ENCODE measurements at regions not wholly inside any gene's neighbourhood (a gene's known extent, or its start where the extent isn't known, plus 50 kb on each side); places are given as distances from the start of the nearest gene placed in this dataset.
"Not testable (repeated sequence)": the region's sequence is repeated elsewhere in the genome, so short reads cannot be mapped to it uniquely, and the experiment has no call there.

DNA sequence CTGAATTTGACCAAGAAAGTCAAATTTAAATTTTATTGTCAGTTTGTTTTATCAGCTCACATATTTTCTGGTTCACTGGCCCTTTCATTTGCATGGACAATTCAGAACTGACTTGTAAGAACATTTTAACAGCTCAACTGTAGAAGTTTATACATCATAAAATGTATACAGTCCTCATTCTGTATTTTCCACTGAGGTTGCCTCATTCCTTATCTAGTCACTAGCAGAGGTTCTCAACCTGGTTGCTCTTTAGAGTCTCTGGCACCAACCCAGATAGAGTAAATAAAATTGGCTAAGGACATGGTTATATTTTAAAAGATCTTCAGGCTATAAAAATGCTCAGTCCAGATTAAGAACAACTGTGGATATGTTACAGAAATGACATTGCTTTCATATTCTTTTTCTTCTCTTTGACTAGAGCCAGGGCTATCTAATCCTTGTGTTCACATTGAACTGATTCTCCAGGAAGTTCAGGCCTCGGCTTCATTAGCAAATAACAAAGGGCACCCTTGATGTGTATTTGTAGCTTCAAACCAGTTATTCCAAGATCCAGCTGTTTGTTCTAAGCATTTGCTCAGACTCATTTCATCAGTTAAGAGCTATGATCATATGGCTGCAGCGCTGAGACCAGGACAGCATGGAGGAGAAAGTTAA lies 782.5 kb downstream of the ETS1 start:
- peak; percentile 83 for DNase-seq

DNA sequence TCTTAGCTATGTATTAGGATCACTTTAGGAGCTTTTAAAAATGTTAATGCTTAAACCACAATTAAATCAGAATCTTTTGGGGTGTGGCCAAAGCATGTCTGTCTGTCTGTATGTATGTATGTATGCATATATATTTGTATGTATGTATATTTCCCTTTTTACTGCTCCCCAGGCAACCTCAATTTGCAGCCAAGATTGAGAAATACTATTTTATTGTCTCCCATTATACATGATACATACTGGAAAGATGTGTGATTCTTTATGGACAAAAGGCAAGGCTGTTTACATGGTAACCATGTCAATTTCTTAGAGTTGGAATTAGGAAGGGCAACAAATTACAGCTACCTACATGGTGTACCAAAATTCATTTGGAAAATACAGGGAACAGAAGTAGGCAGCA lies 783.6 kb downstream of the ETS1 start:
- no peak for DNase-seq

DNA sequence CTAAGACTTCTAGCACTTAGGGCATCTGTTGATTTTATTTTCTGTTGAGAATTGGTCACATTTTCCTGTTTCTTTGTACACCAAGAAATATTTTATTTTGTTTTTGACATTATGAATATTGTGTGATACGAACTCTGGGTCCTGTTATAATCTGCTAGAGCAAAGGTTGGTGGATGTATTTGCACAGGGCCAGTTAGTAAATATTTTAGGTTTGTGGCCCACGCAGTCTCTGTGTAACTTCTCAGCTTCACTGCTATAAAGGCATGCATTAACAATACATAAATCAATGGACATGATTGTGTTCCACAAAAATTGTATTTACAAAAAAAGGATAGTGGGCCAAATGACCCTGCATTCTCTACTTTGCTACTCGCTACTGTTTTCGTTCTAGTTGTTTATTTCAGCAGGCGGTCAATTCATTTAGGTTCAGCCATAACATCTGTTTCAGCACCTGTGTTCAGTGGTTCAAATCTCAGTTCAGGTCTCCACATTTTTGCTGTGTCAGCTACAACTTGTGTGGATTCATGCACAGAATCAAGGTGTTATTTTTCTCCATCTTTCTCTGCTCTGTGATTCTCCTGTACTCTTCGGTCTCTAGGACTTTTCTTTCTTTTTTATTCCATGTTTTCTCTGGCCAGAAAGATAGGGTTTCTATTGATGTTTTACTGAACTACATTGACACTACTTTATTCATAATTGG lies 786.2 kb downstream of the ETS1 start:
- DNase-seq: no peak

DNA sequence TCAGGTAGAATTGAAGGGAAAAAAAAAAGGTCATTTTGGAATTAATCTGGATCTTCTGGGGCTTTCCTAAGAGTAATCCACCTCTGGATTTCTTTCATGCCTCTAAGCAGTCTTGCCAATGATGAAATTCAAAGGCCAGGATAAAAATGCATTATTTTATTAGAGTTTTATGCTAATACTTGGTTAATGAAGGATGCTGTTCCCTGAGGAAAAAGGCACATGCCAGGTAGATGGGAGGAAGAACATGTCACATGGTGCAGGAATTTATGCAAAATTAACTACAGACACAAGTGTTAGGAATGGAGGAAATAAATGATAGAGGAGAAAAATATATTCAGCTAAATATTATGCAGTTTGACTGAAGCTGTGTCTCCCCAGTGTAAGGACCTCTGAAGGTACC lies 792.0 kb downstream of the ETS1 start:
- DNase-seq: no peak

DNA sequence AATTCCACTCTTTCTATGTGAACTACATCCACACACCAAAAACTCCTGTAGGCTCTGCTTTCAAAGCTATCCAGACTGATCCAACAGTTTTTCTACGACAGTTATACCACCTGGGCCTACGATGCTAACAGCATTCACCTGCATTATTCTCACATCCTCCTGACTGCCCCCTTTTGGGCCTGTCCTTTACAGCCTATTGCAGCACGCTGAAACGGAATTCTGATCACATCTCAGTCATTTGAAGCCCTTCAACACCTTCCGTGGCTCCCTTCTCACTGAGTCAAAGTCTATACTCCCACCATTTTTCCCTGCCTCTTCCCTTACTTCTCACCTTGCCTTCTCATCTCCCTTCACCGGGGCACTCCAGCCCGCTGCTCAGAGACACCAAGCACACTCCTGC lies 791.3 kb upstream of the KIRREL3 start:
- DNase-seq: no peak

DNA sequence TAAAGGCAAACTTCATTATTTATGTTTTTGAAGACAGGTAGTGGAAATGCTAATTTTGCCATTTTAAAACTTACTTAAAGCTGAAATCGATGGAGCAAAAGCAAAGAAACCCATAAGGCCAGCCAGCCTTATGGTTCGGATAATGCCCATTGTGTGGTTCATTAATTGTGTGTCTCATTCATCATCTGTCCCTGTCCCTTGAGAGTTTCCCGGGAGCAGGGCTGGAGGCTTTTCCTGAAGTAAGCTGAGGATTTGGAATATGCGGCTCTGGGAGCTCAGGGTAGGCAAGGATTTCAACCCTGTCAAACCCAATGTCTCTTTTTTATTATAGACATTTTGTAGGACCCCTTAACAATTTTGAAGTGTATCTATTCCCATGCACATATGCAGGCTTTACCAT lies 790.0 kb upstream of the KIRREL3 start:
- DNase-seq: no peak

DNA sequence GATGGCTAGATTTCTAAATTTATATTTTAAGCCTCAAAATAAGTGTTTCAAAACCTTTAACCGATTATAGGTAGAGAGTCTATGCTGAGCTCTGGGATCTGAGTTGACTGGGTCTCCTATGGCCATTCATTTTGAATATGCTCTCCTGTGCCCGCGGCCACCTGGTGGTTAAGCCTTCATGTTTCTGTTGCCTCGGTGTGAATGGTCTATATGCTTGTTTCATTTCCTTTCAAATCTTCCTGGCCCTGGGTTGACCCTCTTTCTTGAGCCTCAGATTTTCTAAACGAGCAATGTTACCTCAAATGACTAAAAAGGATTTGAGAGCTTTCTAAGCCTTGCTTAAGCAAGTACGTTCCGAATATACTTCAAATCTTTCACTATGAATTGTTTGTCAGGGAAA lies 789.4 kb upstream of the KIRREL3 start:
- peak; percentile 81 for DNase-seq

DNA sequence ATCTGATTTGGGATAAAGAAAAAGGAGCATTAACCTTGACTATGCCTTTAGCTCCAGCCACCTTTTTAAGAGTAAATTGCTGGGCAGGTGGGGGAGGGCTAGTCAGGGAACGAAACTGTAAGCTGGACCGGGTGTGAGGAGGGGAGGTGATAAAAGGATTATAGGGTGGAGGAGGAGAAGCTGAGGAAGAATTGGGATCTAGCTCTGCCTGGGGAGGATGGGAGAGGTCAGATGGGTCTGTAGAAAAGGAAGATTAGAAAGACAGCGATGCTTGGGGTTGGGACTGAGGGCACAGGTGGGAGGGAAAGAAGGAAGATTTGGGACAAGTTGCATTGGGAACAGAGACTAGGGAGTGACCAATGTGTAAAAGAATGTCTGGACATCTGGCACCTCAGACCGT lies 772.4 kb upstream of the KIRREL3 start:
- DNase-seq: not testable (repeated sequence)

DNA sequence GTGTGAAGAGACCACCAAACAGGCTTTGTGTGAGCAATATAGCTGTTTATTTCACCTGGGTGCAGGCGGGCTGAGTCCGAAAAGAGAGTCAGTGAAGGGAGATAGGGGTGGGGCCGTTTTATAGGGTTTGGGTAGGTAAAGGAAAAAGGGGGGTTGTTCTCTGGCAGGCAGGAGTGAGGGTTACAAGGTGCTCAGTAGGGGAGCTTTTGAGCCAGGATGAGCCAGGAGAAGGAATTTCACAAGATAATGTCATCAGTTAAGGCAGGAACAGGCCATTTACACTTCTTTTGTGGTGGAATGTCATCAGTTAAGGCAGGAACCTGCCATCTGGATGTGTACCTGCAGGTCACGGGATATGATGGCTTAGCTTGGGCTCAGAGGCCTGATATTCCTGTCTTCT lies 768.4 kb upstream of the KIRREL3 start:
- not testable (repeated sequence) for DNase-seq

DNA sequence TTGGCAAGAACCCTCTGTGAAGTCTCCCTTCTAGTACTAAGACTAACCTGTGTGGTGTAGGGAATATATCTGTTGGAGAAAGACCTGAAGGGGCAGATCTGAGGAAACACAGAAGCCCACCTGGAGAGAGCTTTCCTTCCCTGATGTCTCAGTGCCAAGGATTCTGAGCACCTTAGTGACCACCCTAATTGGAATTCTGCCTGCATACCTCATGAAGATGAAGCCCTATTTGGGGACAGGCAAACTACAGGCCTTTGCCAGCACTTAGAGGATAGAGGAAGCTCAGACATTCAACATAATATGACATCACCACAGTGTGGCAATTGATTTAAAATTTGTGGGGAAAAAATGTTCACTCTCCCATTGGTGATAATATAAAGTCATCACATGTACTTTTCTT lies 766.2 kb upstream of the KIRREL3 start:
- no peak for DNase-seq

DNA sequence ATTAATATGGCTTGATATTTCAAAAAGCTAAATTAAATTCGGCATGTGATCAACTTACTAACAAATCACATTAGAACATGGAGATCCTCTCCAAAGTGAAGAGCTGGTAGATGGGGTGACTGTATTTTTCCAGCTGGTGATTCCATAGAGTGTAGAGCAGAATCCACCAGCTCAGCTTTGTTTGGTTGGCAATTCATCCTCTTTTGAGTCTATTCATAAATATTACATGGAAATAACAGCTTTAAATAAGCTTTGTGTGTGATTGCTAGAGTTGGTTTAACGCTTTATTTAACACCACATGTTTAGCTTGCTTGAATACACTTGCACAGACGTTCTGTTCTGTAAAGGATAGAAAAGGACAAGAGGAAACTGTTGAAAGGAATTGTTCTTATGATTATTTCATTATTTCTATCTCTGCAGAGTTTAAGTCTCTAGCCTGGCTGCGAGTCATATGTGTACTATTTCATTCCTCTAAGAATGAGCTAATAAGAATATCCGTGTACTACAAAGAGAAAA lies 738.3 kb upstream of the KIRREL3 start:
- no peak for DNase-seq

DNA sequence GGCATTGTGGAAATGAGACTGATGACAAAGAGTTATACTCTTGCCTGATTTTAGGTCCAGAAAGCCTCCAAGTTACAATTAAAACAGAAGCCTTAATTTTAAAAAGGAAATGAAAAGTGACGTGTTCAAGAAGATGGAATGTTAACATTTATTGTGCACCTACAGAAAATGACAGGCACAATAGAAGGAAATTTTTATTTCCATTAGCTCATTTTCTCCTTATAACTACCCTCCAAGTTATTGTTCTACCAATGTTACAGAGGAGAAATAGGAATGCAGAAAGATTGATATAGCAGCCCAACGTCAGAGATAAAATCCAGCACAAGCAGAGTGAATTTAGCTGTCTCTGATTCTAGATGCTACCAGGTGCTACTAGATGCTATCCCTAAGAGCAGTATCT lies 736.9 kb upstream of the KIRREL3 start:
- DNase-seq: no peak

DNA sequence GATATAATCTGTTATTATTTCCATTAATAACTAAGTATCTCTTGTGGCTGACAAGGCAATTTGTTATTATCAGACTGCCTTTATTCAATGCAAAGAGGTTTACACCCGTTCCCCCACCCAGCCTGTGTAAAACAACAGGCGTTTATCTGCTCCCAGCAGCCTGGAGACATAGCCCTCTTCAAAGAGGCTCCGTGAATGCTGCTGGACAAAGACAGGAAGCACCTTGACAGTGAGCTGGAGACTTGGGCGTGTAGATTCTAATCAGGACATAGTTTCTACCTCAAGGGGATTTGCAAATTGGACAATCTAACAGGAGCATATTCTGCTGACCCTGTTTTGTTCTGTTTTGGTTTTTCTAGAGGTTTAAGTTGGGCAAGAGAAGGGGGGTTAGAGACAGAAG lies 733.0 kb upstream of the KIRREL3 start:
- DNase-seq: no peak

DNA sequence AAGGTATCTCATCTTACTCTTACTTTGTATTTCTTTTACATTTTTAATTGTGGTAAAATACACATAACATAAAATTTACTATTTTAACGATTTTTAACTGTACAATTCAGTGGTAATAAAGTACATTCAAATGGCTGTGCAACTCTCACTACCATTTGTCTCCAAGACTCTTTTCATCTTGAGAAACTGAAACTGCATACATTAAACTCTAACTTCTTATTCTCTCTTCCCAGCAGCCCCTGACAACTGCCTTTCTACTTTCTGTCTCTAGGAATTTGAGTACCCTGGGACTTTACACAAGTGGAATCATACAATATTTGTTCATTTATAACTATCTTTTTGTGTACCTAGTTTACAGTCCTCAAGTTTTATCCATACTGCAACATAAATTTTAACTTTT lies 725.8 kb upstream of the KIRREL3 start:
- DNase-seq: no peak

DNA sequence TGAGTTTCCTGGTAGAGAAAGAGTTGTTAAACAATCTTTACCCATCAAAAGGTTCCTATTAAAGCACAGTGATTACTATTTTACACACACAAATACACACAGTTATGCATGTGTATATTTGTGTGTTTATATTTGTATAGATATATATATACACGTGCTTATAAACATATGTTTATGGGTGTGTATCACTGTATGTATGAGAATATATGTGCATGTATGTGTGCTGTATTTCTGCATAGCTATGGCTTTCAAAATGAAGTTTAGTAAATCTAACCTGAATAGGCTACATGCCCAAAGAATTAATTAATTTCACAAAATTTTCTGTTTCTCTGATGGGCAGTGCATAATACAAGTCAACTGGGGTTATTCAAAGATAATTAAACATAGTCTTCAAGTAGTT lies 723.1 kb upstream of the KIRREL3 start:
- no peak for DNase-seq

DNA sequence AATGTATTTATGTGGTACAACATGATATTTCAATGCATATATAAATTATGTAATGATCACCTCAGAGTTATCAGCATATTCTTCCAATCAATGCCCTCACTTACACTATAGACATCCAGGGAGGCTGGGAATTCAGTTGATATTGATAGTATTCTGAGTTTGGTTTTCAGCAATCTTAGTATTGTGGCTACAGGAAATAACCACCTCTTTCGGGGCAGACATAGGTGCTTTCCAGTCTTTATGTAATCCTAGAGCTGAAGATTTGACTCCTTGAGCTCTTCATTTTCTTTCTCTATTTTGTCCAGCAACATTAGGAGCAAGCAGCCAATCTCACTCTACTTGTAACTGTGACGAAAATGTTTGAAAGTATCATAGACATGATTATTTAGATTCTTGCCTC lies 712.7 kb upstream of the KIRREL3 start:
- no peak for DNase-seq

DNA sequence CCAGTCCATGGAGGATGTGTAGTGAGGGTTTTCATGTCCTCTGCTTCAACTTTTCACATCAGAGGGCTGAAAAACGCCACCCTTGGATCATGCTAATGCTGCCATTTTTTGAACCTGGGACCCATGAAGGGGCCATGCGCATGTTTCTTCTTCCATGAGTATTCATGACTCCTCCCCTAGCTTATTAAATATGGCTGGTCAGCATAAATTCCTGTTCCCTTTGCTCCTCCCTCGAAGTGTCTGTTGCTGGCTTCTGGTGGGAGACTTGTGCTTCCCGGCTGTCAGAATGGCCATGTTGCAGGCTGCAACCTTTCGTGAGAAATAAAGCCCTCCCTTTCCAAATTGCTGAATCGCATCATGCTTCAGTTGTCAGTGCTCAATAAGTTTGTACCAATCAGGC lies 711.2 kb upstream of the KIRREL3 start:
- DNase-seq: no peak

DNA sequence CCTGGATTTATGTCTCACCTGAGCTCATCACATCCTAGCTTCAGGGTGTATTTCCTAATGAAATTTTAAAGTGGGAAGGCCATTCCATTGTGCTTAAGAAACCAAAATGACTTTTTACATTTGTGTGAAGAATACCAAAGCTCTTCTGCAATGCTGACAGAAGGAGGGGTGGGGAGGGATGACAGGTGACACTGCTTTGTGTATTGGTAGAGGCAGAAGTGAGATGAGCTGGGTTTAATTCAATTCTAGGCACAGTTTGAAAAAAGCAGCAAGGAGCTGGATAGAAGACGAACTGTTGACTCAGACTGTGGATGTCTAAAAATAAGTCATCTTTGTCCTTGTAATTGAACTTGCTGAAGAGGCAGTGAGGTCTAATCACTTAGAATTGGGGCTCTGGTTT lies 710.3 kb upstream of the KIRREL3 start:
- no peak for DNase-seq

DNA sequence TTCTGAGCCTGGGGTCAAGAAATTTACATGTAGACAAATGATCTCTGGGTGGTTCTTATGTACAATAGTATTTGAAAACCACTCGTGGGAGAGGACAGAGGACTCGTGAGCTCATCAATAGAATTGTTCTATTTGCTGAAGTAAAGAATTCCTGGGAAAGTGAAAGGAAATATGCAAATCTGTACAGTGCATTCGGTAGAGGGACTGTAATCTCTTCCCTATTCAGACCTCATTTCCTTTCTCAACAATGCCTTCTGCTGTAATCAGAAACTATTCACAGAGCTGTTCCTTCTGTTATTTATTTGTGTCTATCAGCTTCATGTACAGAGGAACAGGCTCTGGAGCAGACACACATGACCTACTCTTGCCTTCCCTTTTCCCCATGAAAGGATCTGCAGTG lies 709.4 kb upstream of the KIRREL3 start:
- DNase-seq: peak; percentile 8

DNA sequence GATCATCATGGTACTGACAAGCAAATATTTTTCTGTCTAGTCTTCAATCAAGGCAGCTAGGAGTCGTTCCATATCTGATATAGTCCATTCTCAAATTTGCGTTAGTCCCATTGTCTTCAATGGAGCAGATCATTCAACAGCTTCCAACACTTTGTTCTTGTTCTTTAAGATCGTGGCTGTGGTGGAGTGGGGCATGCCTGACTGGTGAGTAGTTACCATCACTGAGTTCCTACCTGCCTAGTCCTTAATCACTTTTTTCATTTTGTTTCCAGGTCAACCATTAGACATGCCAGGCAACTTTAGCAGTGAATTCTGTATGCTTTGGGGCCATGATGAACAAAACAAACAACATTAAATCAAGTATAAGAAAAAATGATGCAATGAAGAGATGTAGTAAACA lies 693.1 kb upstream of the KIRREL3 start:
- peak; percentile 29 for DNase-seq

DNA sequence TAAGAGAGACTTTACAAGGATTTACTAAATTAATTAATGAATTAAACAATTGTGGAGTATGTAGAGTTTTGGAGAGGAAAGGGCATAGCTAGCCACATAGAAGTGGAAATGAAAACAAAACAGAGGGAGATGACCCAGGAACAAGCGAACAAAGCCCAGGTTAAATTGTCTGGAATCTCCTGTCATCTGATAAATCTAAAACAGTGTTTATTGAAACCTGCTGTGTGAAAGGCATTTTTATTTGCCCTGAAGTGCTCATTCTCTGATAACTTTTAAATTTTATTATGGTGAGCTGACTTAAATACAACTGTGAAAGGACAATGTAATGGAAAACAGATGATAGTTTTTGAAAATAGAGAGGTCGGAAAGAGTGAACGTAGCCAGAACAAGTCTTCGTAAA lies 682.8 kb upstream of the KIRREL3 start:
- DNase-seq: no peak

DNA sequence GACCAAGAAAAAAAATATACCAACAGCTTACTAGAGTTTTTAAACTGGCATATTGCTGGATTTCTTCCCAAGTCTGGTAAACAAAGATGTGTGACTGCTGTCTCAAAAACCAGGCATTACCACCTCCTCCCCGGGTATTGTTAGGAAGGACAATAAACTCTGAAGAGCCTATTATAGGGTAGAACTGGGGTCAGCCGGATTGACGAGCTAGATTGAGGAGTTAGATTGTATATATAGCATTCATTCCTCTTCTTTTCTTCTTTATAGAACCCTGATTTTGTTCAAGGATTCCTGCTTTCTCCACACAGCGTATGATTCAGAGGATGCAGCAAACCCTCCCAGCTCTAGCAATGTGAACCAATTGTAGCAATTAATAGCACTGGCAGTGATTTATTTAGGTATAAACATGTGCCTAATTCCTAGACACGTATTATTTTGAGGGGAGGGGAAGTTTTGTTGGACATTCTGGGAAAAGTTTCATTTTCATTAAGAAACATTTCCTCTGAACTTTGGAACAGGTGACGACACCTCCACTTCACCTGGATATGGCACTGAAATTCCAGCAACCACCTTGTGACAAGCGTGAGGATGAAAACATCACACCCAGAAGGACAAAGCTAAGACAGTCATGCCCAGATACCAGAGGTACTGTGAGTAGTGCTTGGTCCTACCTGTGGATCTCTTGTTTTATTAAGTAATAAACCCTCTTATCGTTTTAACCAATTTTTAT lies 679.4 kb upstream of the KIRREL3 start:
- DNase-seq: no peak

DNA sequence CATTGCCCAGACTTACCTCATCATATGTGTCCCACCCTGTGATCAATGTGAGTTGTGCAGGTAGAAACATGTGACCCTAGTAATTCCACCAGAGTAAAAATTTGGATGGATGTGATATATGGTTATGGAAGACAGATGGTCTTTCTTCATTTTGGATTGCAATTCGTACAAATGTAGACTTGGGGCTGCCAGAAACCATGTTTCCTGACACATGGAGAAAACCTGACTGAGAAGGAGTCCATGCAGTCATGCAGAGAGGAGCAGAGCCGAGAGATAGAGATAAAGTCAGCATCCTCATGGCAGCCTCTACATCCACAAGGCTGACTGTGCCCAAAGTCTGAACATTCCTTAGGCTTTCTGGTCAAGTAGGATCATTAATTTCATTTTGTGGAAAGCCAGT lies 678.1 kb upstream of the KIRREL3 start:
- DNase-seq: no peak

Measured in DMS53 (cell line).